DOHH2 (cell line): ENCODE measurements at regions not wholly inside any gene's neighbourhood (a gene's known extent, or its start where the extent isn't known, plus 50 kb on each side); places are given as distances from the start of the nearest gene placed in this dataset.
"Not testable (repeated sequence)": the region's sequence is repeated elsewhere in the genome, so short reads cannot be mapped to it uniquely, and the experiment has no call there.

Source experiments
- H3F3A ChIP-seq: fragments of 200-600 bp; sonication (generic), shearing (Covaris generic); 2 replicates; pipeline ENCODE4 v1.6.0; 2016; ENCODE audit warnings: antibody characterized with exemption, mild to moderate bottlenecking; ENCODE audit not compliant: control insufficient read depth, insufficient read depth
- H3K27ac ChIP-seq: fragments of 200-600 bp; sonication (generic); 2 replicates; pipeline ENCODE4 v1.5.1; 2014; ENCODE audit warnings: low read depth, mild to moderate bottlenecking, low read length, moderate library complexity
- H3K27me3 ChIP-seq: fragments of 200-600 bp; sonication (generic); 2 replicates; pipeline ENCODE4 v1.6.1; 2014; ENCODE audit warnings: mild to moderate bottlenecking, low read length, mixed read lengths; ENCODE audit not compliant: control insufficient read depth
- H3K36me3 ChIP-seq: fragments of 200-600 bp; sonication (generic); 2 replicates; pipeline ENCODE4 v1.6.1; 2014; ENCODE audit warnings: mild to moderate bottlenecking, low read length, moderate library complexity, mixed read lengths; ENCODE audit not compliant: control insufficient read depth
- H3K4me1 ChIP-seq: fragments of 200-600 bp; sonication (generic); 2 replicates; pipeline ENCODE4 v1.6.1; 2014; ENCODE audit warnings: mild to moderate bottlenecking, low read length, mixed read lengths; ENCODE audit not compliant: control insufficient read depth
- H3K4me2 ChIP-seq: fragments of 200-600 bp; sonication (generic); 2 replicates; pipeline ENCODE4 v1.6.0; 2014; ENCODE audit warnings: mild to moderate bottlenecking, low read length, moderate library complexity
- H3K4me3 ChIP-seq: fragments of 200-600 bp; sonication (generic); 2 replicates; pipeline ENCODE4 v1.5.1; 2014; ENCODE audit warnings: mild to moderate bottlenecking, low read length, mixed read lengths
- H3K79me2 ChIP-seq: fragments of 200-600 bp; sonication (generic); 2 replicates; pipeline ENCODE4 v1.6.1; 2014; ENCODE audit warnings: mild to moderate bottlenecking, low read length, mixed read lengths; ENCODE audit not compliant: control insufficient read depth
- H3K9me2 ChIP-seq: fragments of 200-600 bp; sonication (generic); replicated peaks from 2 replicates; pipeline ENCODE4 v1.6.1; 2014; ENCODE audit warnings: mild to moderate bottlenecking, low read length, mixed read lengths; ENCODE audit not compliant: control insufficient read depth
- H3K9me3 ChIP-seq: fragments of 200-600 bp; sonication (generic); 2 replicates; pipeline ENCODE4 v1.6.1; 2014; ENCODE audit warnings: antibody characterized with exemption, low read length, mixed read lengths; ENCODE audit not compliant: control insufficient read depth, insufficient read depth
- H4K20me1 ChIP-seq: fragments of 200-600 bp; sonication (generic); 2 replicates; pipeline ENCODE4 v1.6.0; 2014; ENCODE audit warnings: low read depth, mild to moderate bottlenecking, antibody characterized with exemption, low read length, moderate library complexity; ENCODE audit not compliant: control insufficient read depth, insufficient read depth
- EZH2phosphoT487 ChIP-seq: fragments of 200-600 bp; sonication (generic); IDR thresholded peaks from 2 replicates; pipeline ENCODE4 v1.6.1; 2017; ENCODE audit warnings: borderline replicate concordance, mild to moderate bottlenecking, antibody characterized with exemption, low read length, moderate library complexity, mixed read lengths
- TF ChIP-seq, protein P1 (sequence below): fragments of 200-600 bp; sonication (generic); IDR thresholded peaks from one replicate; pipeline ENCODE4 v1.5.1; 2014; ENCODE audit warnings: antibody characterized with exemption, mild to moderate bottlenecking, low read depth, low read length; ENCODE audit not compliant: poor library complexity, severe bottlenecking

DNA sequence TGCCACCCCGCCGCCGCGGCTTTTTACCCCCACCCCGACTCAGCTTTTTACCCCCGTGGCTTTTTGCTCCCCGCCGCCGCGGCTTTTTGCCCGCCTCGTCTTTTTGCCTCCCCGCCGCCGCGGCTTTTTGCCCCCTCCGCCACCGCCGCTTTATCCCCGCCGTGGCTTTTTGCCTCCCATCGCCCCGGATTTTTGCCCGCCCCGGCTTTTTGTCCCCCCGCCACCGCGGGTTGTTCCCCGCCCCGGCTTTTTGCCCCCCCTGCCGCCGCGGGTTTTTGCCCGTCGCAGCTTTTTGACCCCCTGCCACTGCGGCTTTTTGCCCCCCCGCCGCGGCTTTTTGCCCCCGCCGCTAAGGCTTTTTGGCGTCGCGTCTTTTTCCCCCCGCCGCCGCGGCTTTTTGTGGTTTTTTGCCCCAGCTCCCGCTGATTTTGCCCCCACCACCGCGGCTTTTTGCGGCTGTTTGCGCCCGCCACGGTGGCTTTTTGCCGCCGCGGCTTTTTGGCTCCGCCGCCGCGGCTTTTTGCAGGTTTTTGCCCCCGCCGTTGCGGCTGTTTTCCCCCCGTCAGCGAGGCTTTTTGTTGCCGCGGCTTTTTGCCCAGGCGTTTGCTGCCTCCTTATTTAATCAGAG lies 597.2 kb downstream of the GOLGA6L6 start:
- no peaks in the 10 kb centered on the region for H3K79me2 ChIP-seq
- H3K9me2 ChIP-seq: no peaks in the 10 kb centered on the region
- H4K20me1 ChIP-seq: no peaks in the 10 kb centered on the region
- H3K4me3 ChIP-seq: no peak overlapping the region
- H3K27me3 ChIP-seq: no peaks in the 10 kb centered on the region
- H3K36me3 ChIP-seq: no peaks in the 10 kb centered on the region
- no peak overlapping the region for H3K4me2 ChIP-seq
- H3K9me3 ChIP-seq: peaks cover 3% of the 10 kb centered on the region; the same call in 1 of the 2 replicates
- no peaks in the 10 kb centered on the region for H3F3A ChIP-seq
- no peaks in the 10 kb centered on the region for H3K4me1 ChIP-seq
- TF ChIP-seq EZH2phosphoT487: no peak
- TF ChIP-seq, protein P1, sequence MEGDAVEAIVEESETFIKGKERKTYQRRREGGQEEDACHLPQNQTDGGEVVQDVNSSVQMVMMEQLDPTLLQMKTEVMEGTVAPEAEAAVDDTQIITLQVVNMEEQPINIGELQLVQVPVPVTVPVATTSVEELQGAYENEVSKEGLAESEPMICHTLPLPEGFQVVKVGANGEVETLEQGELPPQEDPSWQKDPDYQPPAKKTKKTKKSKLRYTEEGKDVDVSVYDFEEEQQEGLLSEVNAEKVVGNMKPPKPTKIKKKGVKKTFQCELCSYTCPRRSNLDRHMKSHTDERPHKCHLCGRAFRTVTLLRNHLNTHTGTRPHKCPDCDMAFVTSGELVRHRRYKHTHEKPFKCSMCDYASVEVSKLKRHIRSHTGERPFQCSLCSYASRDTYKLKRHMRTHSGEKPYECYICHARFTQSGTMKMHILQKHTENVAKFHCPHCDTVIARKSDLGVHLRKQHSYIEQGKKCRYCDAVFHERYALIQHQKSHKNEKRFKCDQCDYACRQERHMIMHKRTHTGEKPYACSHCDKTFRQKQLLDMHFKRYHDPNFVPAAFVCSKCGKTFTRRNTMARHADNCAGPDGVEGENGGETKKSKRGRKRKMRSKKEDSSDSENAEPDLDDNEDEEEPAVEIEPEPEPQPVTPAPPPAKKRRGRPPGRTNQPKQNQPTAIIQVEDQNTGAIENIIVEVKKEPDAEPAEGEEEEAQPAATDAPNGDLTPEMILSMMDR: no peak
- no peak overlapping the region for H3K27ac ChIP-seq

DNA sequence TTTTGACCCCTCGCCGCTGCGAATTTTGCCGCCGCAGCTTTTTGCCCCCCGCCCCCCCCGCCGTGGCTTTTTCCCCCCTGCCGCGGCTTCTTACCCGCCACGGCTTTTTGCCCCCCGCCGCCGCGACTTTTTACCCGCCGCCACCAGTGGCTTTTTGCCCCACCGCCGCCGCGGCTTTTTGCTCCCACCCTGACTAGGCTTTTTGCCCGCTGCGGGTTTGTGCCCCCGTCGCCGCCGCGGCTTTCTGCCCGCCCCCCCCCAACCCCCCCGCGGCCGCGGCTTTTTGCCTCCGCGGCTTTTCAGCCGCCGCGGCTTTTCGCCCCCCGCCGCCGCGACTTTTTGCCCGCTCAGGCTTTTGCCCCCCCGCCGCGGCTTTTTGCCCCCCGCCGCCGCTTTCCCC lies 598.1 kb downstream of the GOLGA6L6 start:
- no peaks in the 10 kb centered on the region for H3K79me2 ChIP-seq
- H3K27me3 ChIP-seq: no peaks in the 10 kb centered on the region
- no peak overlapping the region for H3K4me3 ChIP-seq
- no peaks in the 10 kb centered on the region for H3F3A ChIP-seq
- TF ChIP-seq, protein P1: no peak
- no peak for TF ChIP-seq EZH2phosphoT487
- no peaks in the 10 kb centered on the region for H3K9me2 ChIP-seq
- no peaks in the 10 kb centered on the region for H3K4me1 ChIP-seq
- no peaks in the 10 kb centered on the region for H3K36me3 ChIP-seq
- no peaks in the 10 kb centered on the region for H4K20me1 ChIP-seq
- no peak overlapping the region for H3K4me2 ChIP-seq
- peaks cover 3% of the 10 kb centered on the region; the same call in 1 of the 2 replicates for H3K9me3 ChIP-seq
- no peak overlapping the region for H3K27ac ChIP-seq

DNA sequence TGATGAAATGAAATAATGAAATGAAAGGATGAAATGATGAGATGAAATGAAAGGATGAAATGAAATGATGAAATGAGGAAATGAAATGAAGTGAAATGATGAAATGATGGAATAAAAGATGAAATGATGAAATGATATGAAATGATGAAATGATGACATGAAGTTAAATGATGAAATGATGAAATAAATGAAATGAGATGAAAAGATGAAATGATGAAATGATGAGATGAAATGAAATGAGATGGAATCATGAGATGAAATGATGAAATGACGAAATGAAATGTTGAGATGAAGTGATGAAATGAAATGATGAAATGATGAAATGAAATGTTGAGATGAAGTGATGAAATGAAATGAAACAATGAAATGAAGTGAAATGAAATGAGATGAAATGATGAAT lies 638.3 kb downstream of the GOLGA6L6 start:
- not testable (repeated sequence) for H3K27me3 ChIP-seq, H3K27ac ChIP-seq, H3K4me1 ChIP-seq, H3K79me2 ChIP-seq, H3K9me3 ChIP-seq, H3F3A ChIP-seq, H3K9me2 ChIP-seq, H3K4me3 ChIP-seq, H4K20me1 ChIP-seq, H3K36me3 ChIP-seq, H3K4me2 ChIP-seq

DNA sequence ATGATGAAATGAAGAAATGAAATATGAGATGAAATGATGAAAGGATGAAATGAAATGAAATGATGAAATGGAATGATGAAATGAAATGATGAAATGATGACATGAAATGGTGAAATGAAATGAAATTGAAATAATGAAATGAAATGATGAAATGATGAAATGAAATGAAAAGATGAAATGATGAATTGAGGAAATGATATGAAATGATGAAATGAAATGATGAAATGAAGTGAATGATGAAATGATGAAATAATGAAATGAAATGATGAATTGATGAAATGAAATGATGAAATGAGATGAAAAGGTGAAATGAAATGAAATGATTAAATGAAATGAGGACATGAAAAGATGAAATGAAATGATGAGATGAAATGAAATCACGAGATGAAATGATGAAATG lies 639.2 kb downstream of the GOLGA6L6 start:
- not testable (repeated sequence) for H3K27ac ChIP-seq, H3K9me3 ChIP-seq, H3K4me3 ChIP-seq, H3K4me1 ChIP-seq, H3F3A ChIP-seq, H3K36me3 ChIP-seq, H3K27me3 ChIP-seq, H3K79me2 ChIP-seq, H3K9me2 ChIP-seq, H3K4me2 ChIP-seq, H4K20me1 ChIP-seq

DNA sequence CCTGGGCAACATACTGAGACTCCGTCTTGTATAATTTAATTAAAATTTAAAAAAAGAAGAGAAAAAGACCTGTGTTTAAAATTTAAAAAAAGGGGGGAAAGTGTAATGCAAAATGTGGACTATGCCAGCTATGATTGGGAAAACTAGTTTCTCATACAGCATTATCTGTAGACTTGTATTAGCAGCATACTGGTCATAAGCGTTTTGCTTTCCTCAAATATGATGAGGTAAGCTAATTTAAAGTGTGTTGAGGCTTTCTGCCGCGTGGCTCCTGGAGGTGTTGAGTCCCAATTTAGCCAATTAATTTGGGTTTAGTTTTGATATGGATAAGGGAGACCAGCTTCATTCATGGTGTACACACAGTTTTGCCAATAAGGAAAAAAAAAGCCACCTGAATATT lies 640.2 kb downstream of the GOLGA6L6 start:
- H3K4me3 ChIP-seq, H3K4me1 ChIP-seq, H3K9me2 ChIP-seq, H3K27me3 ChIP-seq, H3K36me3 ChIP-seq, H3K4me2 ChIP-seq, H4K20me1 ChIP-seq, H3F3A ChIP-seq, H3K79me2 ChIP-seq, H3K9me3 ChIP-seq, H3K27ac ChIP-seq: not testable (repeated sequence)
